GM18519 (cell line): ENCODE measurements at regions not wholly inside any gene's neighbourhood (a gene's known extent, or its start where the extent isn't known, plus 50 kb on each side); places are given as distances from the start of the nearest gene placed in this dataset.
A peak's percentile ranks its signal among the peaks of the same experiment; 100 is the strongest.
"Not testable (repeated sequence)": the region's sequence is repeated elsewhere in the genome, so short reads cannot be mapped to it uniquely, and the experiment has no call there.

Experiments
- ATAC-seq: cut with Tn5 transposase; IDR thresholded peaks from one replicate; pipeline ENCODE4 v1.9.1; 2021; ENCODE audit warnings: mild to moderate bottlenecking, moderate library complexity; ENCODE audit not compliant: unreplicated experiment, low FRiP score

DNA sequence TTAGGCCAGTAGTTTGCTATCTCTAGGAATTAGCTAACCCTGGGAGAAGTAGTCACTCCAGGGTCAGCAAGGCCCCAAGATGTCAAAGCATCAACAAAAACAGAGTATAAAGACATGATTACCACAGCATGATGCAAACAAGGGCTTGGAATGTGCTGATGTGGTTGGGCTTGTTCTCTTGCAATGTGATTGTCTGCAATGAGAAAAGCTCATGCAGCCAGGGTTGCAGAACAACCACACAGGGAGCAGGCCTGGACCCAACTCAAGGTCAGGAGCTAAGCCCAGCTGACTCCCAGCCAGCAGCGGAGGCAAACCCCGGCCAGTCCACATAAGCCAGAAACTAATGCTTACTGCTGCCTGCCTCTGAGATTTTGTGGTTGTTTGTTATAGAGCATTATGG, 132.4 kb upstream of the ZC3H12C start:
- no peak for ATAC-seq

DNA sequence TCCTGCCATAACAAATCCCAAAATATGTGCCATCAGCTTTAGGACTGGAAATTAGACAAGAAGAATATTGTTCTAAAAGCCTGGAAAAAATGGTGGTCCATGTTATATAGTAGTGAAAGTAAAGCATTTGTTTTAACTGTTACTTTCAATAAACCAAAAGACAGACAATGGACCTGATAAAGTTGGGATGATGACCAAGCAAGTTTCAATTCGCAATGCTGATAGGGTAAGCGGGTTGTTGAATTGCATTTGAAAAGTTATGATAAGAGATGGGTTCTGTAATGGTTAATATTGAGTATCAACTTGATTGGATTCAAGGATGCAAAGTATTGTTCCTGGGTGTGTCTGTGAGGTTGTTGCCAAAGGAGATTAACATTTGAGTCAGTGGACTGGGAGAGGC, 131.9 kb upstream of the ZC3H12C start:
- no peak for ATAC-seq

DNA sequence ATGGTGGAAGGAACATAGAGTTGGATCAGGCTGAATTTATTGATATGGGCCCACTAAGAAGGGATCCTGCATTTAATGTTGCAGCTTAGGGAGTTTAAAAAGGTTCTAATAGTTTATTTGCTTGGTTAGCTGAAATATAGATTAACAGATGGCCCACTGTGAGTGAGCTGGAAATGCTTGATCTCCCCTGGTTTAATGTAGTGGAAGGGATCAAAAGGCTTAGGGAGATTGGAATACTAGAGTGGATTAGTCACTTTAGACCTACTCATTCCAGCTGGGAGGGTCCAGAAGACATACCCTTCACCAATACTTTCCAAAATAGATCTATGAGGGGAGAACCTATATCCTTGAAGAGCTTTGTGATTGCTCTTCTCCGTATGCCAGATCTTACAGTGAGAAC, 130.1 kb upstream of the ZC3H12C start:
- no peak for ATAC-seq

DNA sequence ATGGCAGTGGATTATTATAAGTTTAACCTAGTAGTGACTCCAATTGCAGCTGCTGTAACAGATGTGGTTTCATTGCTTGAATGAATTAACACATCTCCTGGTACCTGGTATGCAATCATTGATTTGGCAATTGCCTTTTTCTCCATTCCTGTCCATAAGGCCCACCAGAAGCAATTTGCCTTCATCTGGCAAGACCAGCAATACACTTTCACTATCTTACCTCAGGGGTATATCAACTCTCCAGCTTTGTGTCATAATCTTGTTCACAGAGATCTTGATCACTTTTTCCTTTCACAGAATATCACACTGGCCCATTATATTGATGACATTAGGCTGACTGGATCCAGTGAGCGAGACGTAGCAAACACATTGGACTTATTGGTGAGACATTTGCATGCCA, 128.7 kb upstream of the ZC3H12C start:
- ATAC-seq: no peak

DNA sequence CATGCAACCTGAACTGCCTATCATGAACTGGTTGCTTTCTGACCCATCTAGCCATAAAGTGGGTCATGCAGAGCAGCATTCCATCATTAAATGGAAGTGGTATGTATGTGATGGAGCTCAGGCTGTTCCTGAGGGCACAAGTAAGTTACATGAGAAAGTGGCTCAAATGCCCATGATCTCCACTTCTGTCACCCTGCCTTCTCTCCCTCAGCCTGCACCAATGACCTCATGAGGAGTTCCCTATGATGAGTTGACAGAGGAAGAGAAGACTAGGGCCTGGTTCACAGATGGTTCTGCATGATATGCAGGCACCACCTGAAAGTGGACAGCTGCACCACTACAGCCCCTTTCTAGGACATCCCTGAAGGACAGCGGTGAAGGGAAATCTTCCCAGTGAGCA, 127.7 kb upstream of the ZC3H12C start:
- not testable (repeated sequence) for ATAC-seq

DNA sequence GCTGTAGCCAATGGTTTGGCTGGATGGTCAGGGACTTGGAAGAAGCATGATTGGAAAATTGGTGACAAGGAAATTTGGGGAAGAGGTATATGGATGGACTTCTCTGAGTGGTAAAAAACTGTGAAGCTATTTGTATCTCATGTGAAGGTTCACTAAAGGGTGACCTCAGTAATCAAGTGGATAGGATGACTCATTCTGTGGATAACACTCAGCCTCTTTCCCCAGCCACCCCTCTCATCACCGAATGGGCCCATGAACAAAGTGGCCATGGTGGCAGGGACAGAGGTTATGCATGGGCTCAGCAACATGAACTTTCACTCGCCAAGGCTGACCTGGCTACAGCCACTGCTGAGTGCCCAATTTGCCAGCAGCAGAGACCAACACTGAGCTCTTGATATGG, 127.3 kb upstream of the ZC3H12C start:
- ATAC-seq: not testable (repeated sequence)

DNA sequence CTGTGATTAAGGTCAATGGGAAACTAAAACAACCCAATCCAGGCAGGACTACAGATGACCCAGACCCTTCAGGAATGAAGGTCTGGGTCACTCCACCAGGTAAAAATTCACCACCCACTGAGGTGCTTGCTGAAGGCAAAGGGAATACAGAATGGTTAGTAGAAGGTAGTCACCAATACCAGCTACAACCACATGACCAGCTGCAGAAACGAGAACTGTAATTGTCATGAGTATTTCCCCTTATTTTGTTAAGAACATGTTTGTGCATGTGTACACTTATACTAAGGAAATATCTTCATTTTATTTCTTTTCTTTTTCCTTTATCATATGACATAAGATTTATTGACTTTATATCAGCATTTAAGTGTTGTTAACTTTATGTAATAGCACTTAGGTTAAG, 126.1 kb upstream of the ZC3H12C start:
- not testable (repeated sequence) for ATAC-seq

DNA sequence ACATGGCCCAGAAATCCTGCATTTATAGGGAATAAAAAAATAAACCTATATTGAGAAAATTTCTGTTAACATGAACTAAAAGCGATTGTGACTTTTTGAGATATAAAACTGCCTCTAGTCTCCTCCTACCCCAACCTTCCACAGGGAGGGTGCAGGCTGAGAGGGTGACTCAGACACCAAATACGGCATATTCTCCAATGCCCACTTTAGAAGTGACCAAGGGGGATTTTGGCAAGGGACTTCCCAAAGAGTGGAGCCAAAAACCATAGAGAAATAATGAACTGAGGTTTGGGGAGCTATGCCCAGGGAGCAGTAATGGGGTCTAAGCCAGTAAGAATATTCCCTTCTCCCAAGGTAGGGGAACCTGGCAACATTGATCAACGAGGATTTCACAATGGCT, 124.9 kb upstream of the ZC3H12C start:
- no peak for ATAC-seq

DNA sequence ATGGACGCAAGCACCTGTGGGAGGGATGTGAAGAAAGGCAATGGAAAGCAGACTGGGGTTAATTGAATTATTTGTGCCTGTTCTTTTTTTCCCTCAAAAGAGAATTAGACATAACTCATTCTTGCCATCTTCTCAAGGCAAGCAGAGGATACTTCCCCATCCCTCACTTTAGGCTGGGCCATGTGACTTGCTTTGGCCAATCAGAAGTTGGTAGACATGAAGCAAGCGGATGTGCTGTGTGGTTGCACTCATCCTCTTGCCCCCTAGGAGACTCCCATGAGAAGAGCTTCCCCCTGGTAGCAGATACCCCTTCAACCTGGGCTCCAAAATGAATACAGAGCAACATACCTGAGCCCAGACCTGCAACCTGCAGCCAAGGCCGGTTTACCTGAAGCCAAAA, 124.4 kb upstream of the ZC3H12C start:
- no peak for ATAC-seq

DNA sequence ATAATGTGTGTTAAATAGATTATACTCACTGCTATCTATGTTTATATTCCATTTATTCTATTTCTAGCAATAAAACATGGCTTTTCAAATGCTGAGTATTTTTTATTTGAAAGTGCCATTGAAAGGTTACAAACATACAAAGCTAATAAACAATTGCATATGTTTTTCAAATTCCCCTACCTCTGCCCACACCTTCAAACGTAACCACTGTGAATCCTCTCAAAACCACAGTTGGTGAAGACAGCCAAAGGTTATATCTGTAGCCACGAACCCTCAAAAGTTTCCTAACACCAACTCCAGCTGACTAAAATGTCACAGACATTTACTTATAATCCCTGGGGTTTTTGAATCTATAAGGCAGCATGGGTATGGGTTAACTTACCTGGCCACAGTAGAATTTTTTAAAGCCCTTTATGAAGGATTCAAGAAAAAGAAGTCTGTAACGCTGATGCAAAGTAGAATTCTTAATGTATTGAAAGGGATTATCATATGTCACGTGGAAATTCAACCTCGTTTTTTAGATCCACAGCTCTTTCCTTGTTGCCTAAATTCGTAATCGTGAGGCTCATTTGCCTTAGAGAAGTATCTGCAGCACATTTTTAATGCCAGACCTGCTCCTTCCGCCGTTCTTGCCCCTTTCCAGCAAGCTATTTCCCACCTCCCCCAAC, 122.5 kb upstream of the ZC3H12C start:
- ATAC-seq: peak; percentile 48

DNA sequence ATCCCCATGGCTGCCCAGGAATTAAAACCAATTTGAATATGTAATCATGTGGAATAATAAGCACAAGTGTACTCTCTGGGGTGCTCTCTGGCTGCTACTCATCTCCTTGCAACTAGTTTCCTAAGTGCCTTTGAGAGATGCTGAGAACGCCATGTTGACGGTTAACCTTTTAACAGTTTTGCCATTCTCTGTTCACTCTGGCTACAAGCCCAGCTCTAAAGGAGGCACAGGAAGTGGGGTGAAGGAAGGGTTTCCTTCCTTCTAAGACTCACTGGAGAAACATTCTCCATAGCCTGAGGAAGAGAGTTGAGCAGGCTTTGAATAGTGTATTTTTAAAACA, 122.0 kb upstream of the ZC3H12C start:
- no peak for ATAC-seq

DNA sequence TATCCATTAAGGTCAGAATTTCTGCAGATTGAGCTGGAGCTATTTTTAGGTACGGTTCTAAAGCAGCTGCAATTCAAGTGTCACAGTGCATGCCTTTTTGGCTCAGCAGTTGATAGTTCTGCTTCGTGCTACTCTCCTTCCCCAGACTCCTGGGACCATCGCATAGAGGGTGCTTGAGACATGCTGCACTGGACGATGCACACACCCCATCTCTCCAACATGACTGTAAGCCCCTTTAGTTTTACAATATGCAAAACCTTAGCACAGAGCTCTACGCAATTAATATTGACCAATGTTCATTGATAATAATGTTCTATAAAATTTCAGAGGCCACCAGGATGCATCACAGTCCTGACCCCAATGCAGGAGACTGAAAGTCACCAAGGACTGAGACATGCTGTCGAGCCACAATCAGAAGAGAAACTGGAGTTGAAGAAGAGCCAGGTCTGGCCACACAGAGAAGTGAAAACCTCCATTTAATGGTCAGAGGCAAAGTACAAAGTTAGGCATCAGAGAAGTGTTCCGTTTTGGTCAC, 120.9 kb upstream of the ZC3H12C start:
- ATAC-seq: peak; percentile 51

DNA sequence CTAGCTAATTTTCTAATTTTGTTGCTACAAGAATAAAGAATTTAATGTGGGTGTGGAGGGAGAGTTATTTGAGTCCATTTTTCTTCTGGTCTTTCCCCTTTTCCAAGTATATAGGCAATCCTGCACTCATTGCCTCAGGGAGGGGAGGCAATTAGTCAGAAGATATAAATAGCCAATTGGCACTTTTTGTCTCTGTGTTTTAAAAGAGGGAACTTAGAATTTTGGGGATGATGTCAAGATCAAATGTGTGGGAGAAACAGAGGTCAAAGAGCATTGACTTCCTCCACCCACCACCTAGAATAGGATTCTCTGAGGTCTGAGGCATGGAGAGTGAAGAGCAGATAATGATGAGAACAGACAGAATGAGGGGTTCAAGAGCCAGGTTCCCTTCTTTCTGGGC, 120.3 kb upstream of the ZC3H12C start:
- ATAC-seq: no peak

DNA sequence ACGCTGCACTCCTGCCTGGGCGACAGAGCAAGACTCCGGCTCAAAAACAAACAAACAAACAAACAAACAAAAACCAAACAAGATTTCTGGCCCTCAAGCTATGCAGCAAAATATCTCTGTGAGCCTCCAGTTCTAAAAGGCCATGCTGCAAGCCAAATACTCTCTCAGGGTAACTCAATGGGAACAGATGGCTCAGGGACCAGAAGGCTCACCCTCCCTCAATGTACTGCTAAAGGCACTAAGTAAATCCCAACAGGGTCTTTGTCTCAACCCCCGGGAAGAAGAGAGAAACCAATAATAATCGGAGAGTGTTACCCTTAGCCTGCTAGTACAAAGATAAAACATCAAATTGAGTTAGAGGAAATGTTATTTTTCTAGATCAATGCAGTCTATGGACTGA, 119.7 kb upstream of the ZC3H12C start:
- no peak for ATAC-seq

DNA sequence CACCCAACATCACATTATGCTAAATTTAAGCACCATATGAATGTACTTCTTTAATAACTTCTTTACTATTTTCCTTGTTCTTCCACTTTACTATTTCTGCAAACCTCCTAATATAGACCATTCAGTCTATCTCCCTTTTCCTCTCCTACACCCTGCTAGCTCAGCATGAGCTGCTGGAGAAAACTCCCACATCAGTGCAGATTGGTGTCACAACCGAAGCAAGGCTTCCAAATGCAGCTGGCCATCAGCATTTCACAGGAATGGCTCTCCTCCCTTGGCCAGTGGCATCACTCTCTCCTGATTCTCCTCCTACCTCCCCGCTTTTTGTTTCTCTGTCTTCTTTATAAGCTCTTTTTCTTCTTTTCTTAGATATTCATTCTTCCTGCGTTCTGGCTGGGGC, 118.7 kb upstream of the ZC3H12C start:
- no peak for ATAC-seq

DNA sequence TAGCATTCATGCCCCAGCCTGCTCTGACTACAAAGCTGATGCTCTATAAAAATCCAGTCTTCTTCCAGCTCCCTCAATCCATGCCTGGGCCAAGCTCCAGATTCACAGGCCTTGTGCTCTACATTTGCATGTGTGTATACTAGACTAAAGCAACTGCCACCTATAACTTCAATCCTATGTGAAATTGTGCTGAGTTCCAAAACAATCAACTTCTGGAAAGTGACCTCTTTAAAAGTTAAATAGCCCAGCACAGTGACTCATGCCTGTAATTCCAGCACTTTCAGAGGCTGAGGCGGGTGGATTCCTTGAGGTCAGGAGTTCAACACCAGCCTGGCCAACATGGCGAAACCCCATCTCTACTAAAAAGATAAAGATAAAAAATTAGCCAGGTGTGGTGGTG, 114.3 kb upstream of the ZC3H12C start:
- no peak for ATAC-seq

DNA sequence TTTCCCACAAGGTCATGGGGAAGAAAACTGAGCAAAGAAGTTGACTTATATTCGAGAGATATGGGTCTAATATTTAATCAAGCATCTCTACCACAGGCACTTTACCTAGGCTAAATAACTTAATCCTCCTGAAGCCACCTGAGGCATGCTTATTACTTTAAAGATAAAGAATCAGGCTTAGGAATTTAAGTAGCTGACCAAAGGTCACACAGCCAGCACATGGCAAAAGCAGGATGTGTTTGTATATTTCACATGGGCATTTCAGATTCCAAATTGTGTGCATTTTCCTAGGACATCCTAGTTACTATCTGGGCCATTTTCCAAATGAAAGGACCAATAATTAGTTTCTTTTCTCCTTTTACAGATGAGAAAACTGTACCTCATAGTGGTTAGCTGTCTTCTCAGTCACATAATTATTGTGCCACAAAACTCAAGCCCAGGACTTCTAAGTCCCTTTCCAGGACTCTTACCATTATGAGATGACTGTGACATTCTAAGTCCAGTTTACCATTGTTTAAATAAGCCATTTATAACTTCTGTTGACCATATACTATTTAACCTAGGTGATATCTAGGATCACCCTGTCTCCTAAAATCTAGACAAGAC, 112.1 kb upstream of the ZC3H12C start:
- no peak for ATAC-seq

DNA sequence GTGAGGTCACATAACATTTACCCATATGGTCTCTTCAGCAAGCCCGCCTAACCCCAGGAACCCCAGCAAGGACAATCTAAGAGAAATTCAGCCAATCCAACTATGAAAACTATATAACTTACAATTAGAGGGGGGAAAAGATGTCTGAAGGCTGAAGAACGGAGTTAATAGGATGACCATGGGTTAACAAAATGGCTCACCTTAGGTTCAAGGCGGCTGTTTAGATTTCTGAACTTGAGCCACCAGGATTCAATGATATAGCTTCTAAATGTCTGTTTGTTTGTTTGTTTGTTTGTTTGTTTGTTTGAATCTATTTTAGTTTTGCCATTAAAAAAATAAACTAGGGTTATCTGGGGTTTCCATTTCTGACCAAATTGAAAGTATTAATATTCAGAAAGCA, 109.8 kb upstream of the ZC3H12C start:
- no peak for ATAC-seq

DNA sequence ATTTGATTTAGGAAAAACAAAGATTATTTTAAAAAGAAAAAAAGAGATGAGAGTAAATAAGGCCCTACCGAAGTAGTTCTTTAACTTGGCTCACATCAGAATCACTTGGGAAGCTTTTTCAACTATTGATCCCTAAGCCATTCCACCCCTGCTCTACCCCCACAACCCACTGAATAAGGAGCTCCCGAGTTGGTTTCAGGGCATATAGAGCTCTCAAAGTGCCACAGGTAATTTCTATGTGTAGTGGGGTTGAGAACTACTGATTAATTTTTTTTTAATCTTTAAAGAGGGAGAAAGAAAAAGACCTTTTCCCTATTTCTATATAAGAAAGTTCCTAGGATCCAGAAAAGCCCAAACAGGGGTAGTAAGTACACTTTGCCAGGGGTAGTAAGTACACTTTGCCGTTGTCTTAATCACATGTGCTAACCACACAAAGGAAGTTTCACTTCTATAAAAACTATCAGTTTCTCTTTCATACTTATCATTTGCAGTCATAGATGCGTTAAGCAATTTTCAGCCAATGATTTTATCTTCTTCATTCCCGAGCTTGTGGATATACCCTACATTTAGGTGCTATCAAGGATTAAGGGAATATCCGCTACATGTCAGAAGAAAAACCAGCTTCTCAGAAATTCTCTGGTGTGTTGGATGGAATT, 108.4 kb upstream of the ZC3H12C start:
- peak; percentile 96 for ATAC-seq

DNA sequence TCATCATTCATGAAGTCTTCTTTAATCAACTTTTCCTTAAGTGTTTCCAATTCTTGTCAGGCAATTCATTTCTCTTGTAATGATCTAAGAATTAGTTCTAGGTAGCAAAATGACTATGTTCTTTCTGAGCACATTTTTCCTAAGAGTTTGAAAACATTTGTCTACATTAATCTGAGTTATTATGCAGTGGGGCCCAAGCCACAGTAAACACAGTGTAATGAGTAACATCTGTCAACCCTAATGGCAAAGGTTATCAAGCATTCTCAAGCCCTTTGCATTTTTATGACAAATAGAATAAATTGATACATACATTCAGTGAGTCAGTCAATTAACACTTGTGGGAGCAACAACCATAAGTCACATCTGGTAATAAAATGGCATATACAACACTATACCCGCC, 106.7 kb upstream of the ZC3H12C start:
- ATAC-seq: no peak

DNA sequence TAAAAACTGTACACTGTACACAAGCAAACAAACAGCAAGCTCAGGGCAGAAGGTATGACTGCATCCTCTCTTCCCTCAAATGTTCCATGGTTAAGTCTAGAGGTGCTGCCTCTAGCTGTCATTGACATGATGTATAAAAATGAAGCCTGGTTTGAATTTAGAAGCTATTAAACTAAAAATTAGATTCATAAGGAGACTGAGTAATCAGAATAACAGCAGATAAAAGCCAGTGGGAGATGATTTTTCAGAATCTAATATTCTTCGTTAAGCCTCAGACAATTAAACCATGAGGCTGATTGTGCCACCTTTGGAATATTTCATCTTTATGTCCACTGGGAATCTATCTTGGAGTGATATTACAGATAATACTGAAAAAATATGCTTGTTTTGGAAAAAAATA, 101.4 kb upstream of the ZC3H12C start:
- ATAC-seq: no peak

DNA sequence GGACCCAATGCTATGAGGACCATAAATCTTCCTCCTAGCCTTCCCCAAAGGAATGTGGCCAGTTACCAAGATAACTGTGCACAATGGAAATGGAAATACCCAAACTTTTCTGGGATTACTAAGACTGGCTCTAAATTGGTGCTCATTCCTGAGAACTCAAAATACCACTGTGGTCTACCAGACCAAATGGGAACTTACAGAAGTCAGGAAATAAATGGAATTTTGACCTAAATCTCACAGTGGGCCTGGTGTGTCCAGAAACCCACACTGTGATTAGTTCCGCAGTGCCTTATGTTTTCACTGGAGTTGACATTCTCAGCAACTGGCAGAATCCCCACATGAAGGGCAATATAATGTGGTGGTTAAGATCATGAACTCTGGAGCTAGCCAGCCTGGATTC, 99.4 kb upstream of the ZC3H12C start:
- no peak for ATAC-seq
